ENCODE measurements at regions not wholly inside any gene's neighbourhood (a gene's known extent, or its start where the extent isn't known, plus 50 kb on each side); places are given as distances from the start of the nearest gene placed in this dataset.
"Not testable (repeated sequence)": the region's sequence is repeated elsewhere in the genome, so short reads cannot be mapped to it uniquely, and the experiment has no call there.

DNA sequence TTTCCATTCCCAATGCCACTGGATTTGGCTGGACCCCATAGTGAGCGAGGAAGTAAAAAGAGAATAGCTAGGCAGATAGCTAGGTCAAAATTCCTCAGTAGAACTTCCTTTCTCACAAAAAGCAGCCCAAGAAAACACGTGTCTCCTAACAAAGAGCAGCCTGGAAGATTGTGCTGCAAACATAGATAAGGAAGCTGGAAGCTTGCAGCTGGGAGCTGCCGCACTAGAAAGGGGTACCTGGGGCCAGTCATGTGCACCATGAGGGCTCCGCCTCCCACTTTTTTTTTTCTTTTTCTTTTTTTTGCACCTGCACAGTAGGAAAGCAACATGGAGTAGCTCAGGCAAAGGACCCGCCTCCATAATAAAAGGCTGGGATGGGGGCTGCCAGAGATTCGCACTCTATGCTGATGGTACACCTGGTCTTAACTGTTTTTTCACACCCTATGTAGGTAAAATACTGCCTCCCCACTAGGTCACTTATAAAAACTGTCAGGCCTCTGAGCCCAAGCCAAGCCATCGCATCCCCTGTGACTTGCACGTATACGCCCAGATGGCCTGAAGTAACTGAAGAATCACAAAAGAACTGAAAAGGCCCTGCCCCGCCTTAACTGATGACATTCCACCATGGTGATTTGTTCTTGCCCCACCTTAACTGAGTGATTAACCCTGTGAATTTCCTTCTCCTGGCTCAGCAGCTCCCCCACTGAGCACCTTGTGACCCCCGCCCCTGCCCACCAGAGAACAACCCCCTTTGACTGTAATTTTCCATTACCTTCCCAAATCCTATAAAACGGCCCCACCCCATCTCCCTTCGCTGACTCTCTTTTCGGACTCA lies 521.6 kb downstream of the IRS2 start:
- not testable (repeated sequence) for H3K27ac ChIP-seq; H3K27me3 ChIP-seq; H3K4me3 ChIP-seq; H3K9me3 ChIP-seq (replicated peaks in 1 of 11); H3K36me3 ChIP-seq; H3K4me2 ChIP-seq; H3K9ac ChIP-seq; H4K20me1 ChIP-seq; H3K4me1 ChIP-seq

DNA sequence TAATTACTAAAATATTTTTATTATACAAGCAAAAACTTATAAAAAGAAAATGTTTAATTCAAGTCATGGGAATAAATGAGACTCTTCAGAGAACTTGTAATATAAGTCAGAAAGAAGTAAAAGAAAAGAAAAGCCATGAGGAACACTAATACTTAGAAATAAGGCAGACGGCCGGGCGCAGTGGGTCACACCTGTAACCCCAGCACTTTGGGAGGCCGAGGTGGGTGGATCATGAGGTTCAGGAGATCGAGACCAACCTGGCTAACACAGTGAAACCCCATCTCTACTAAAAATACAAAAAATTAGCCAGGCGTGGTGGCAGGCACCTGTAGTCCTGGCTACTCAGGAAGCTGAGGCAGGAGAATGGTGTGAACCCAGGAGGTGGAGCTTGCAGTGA lies 528.6 kb downstream of the IRS2 start:
- not testable (repeated sequence) for H3K27me3 ChIP-seq, H3K4me1 ChIP-seq, H3K36me3 ChIP-seq, H4K20me1 ChIP-seq, H3K9ac ChIP-seq, H3K27ac ChIP-seq, H3K4me2 ChIP-seq, H3K4me3 ChIP-seq
- peaks cover 6 to 22% (median 17%) of the 10 kb centered on the region in 11 experiments; a peak in 16 of 22 replicates for H3K9me3 ChIP-seq (replicated peaks in 1 of 11)

All from BLaER1 treated with 17β-estradiol and CSF1 and Interleukin-3, amounts not matched to agents 10 nM and 100 nM (cell line).